Subcutaneous abdominal adipose tissue (tissue), 5 donors: ENCODE measurements at regions not wholly inside any gene's neighbourhood (a gene's known extent, or its start where the extent isn't known, plus 50 kb on each side); places are given as distances from the start of the nearest gene placed in this dataset.
A peak's percentile ranks its signal among the peaks of the same experiment; 100 is the strongest.
"Not testable (repeated sequence)": the region's sequence is repeated elsewhere in the genome, so short reads cannot be mapped to it uniquely, and the experiment has no call there.

Experiments used
- H3K27ac ChIP-seq: one replicate; pipeline ENCODE4 v1.7.0; 2013; ENCODE audit warnings: low read depth, mild to moderate bottlenecking, inconsistent platforms, low read length, moderate library complexity
- H3K27me3 ChIP-seq, 5 donors: one replicate each; pipeline ENCODE4 v1.7.0; 2013; ENCODE audit warnings: low read length in 5 of 5, inconsistent platforms in 1 of 5; ENCODE audit not compliant: control insufficient read depth in 5 of 5, insufficient read depth in 4 of 5
- H3K36me3 ChIP-seq, 5 donors: one replicate each; pipeline ENCODE4 v1.7.0; 2013; ENCODE audit warnings: low read length in 5 of 5; ENCODE audit not compliant: control insufficient read depth in 5 of 5, insufficient read depth in 5 of 5
- H3K4me1 ChIP-seq, 5 donors: one replicate each; pipeline ENCODE4 v1.7.0; 2013; ENCODE audit warnings: low read length in 5 of 5, mild to moderate bottlenecking in 3 of 5, moderate library complexity in 1 of 5; ENCODE audit not compliant: control insufficient read depth in 5 of 5, insufficient read depth in 5 of 5
- H3K4me3 ChIP-seq, 5 donors: one replicate each; pipeline ENCODE4 v1.7.0; 2013; ENCODE audit warnings: low read length in 5 of 5, low read depth in 1 of 5
- H3K9ac ChIP-seq, 5 donors: one replicate each; pipeline ENCODE4 v1.7.0; 2013; ENCODE audit warnings: low read length in 5 of 5, mild to moderate bottlenecking in 4 of 5, moderate library complexity in 3 of 5
- H3K9me3 ChIP-seq, 5 donors: one replicate each; pipeline ENCODE4 v1.7.0; 2013; ENCODE audit warnings: low read length in 5 of 5; ENCODE audit not compliant: control insufficient read depth in 5 of 5
- donor health status: healthy.
- donor health status: healthy.
- donor health status: healthy.
- donor health status: healthy.
- donor health status: healthy.

DNA sequence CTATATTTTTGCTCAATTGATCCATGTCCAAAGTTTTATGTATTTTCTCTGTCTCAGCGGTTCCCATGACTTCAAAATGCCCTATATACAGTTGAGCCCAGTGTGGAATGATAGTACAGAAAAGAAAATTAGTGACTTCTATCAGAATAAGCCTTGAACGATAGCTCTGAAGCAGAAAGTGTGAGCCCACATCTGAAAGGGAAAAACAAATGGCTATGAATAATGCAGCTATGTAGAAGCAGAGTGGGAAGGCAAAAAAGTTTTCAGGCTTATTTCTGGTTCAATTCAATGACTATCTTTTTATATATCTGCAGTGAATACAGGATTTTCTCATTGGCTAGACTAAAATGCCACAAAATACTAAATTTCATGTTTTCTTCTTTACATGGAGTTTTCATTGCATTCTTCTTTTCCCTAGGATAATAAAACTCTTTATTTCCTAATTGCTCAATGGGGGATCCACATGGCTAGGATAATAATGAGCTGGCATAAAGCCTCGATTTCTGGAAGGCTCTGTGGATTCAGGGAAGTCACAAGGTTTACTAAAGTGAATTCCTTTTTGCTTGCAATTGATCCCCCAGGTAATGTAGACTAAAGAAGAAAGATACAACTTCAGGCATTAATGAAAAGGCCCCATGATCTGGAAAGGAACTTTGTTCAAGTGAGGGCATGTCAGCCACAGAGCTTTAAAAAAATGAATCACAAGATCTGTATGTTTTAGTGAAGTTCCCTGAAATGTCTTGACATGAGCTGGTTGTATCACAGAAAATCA lies 377.0 kb upstream of the RIOK2 start:
- no peaks in the 10 kb centered on the region for H3K4me1 ChIP-seq
- no peak overlapping the region for H3K4me3 ChIP-seq
- no peaks in the 10 kb centered on the region for H3K27me3 ChIP-seq
- no peaks in the 10 kb centered on the region for H3K36me3 ChIP-seq
- no peak overlapping the region for H3K9ac ChIP-seq
- peaks cover 0 to 3% (median 0%) of the 10 kb centered on the region in 5 donors for H3K9me3 ChIP-seq
- H3K27ac ChIP-seq = no peak overlapping the region

DNA sequence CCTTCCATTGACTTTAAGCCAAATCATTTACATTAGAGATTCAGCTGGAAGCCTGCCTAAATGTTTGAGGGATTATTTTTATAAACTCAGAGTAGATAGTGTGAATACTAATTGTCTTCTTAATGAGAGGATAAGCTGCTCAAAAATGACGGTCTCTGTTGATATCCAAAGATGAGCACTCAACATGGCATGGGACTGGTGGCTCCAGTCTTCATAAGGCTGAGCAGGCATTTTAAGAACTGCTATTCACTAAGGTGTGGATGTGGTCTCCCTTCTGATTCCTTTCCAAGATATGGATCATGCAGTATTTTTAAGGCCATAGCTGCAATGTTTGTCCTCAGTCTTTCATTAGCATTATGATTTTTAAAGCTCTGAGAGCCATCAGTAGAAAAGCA lies 377.5 kb upstream of the RIOK2 start:
- Histone ChIP-seq H3K36me3 (no peaks in the 10 kb centered on the region), H3K4me1 (no peaks in the 10 kb centered on the region), H3K9ac (no peak overlapping the region), H3K9me3 (peaks cover 0 to 3% (median 0%) of the 10 kb centered on the region in 5 donors), H3K4me3 (no peak overlapping the region), H3K27me3 (no peaks in the 10 kb centered on the region), H3K27ac (no peak overlapping the region)

DNA sequence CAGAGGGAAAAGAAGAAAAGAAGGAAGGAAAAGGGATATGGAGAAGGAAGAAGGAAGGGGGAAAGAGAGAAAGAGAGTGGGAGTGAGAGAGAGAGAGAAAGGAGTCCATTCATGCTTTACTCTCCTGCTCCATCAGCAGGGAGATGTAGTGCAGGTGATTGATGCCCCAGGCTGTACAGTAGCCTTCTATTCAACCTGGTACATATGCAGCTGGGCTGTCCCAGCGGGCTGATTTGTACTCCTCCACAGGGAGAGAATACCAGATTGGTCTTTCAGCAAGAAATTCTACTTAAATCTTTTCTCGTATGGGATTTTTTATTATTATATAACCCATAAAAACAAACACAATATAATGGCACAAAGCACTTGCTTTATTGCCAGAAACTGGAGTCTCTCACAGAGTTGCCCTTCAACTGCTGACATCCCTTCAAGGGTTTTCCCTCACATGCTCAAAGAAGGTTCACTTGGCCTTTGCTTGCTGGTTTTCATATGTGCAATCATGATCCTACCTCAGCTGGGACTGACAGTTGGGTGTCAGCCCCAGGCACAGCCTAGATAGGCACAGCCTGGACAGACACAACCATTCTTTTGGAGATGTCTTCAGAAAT lies 380.1 kb upstream of the RIOK2 start:
- H3K4me3 ChIP-seq = no peak overlapping the region
- no peak overlapping the region for H3K27ac ChIP-seq
- H3K36me3 ChIP-seq = no peaks in the 10 kb centered on the region
- peaks cover 0 to 8% (median 2%) of the 10 kb centered on the region in 5 donors for H3K9me3 ChIP-seq
- no peaks in the 10 kb centered on the region for H3K27me3 ChIP-seq
- H3K9ac ChIP-seq = no peak overlapping the region
- no peaks in the 10 kb centered on the region for H3K4me1 ChIP-seq

DNA sequence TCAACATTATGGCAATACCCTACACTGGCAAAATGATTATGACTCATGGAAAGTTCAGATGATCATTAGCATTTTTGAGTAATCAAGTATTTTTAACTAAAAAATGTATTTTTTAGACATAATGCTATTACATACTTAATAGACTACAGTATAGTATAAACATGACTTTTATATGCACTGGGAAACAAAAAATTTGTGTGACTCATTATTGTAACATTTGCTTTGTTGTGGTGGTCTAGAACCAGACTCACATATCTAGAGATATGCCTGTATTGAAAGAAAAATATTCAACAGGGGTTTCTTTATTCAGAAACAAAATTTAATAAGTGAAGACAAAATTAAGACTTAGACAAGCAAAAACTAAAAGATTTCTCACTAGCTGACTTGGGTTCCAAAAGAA lies 385.3 kb upstream of the RIOK2 start:
- no peaks in the 10 kb centered on the region for H3K27me3 ChIP-seq
- no peak overlapping the region for H3K27ac ChIP-seq
- H3K4me3 ChIP-seq = no peak overlapping the region
- H3K4me1 ChIP-seq = no peaks in the 10 kb centered on the region
- H3K9me3 ChIP-seq = peaks cover 0 to 27% (median 21%) of the 10 kb centered on the region in 5 donors
- no peak overlapping the region for H3K9ac ChIP-seq
- H3K36me3 ChIP-seq = no peaks in the 10 kb centered on the region

DNA sequence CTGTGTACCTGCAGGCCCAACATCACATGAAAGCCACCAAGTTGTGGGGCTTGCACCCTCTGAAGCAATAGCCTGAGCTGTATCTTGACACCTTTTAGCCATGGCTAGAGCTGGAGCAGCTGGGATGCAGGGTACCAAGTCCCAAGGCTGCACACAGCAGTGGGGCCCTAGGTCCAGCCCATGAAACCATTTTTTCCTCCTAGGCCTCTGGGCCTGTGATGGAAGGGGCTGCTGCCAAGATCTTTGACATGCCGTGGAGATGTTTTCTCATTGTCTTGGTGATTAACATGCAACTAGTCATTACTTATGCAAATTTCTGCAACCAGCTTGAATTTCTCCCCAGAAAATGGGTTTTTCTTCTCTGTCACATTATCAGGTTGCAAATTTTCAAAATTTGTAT lies 387.2 kb upstream of the RIOK2 start:
- Histone ChIP-seq H3K27me3 (no peaks in the 10 kb centered on the region), H3K36me3 (no peaks in the 10 kb centered on the region), H3K27ac (no peak overlapping the region), H3K4me3 (peak overlapping the region in 1 of 5 donors; percentile 42), H3K4me1 (no peaks in the 10 kb centered on the region), H3K9ac (no peak overlapping the region), H3K9me3 (peaks cover 0 to 27% (median 19%) of the 10 kb centered on the region in 5 donors)

DNA sequence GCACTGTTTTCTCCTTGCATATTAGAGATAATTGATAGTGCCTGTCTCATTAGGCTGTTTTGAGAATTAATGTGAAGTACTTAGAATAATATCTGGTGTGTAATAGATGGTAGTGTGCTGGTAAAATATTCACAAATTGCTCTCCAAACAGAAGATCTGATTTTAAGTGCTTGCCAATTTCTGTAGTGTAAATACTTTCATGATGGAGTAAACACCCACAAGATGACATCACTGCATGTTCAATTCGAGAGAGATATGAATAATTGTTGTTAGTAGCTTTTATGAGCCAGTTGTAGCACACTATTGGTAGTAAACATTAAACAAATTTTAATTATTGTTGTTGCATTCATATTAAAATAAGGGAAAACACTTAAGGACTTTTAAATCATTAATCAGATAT lies 392.3 kb upstream of the RIOK2 start:
- Histone ChIP-seq H3K36me3 (no peaks in the 10 kb centered on the region), H3K9ac (no peak overlapping the region), H3K27ac (no peak overlapping the region), H3K9me3 (peaks cover 0 to 11% (median 6%) of the 10 kb centered on the region in 5 donors), H3K27me3 (no peaks in the 10 kb centered on the region), H3K4me3 (no peak overlapping the region), H3K4me1 (no peaks in the 10 kb centered on the region)

DNA sequence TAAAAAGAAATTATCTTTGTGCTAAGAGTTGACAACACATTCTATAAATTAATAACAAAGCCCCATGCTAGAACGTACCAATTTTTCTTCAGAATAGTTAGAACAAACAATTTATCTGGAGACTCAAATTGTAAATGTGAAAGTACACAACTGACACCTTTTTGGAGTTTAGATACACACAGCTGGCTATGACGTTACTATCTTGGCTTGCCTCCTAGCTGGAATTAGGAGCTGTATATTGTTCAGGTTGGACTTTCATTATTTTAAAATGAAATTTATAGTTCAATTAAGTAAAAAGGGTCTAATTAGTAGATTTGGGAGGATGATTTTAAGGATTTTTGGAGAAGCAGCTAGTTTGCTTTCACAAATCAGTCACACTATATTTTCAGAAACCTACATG lies 393.9 kb upstream of the RIOK2 start:
- no peak overlapping the region for H3K27ac ChIP-seq
- H3K4me3 ChIP-seq = no peak overlapping the region
- H3K4me1 ChIP-seq = no peaks in the 10 kb centered on the region
- no peak overlapping the region for H3K9ac ChIP-seq
- H3K9me3 ChIP-seq = no peaks in the 10 kb centered on the region
- H3K36me3 ChIP-seq = no peaks in the 10 kb centered on the region
- H3K27me3 ChIP-seq = no peaks in the 10 kb centered on the region

DNA sequence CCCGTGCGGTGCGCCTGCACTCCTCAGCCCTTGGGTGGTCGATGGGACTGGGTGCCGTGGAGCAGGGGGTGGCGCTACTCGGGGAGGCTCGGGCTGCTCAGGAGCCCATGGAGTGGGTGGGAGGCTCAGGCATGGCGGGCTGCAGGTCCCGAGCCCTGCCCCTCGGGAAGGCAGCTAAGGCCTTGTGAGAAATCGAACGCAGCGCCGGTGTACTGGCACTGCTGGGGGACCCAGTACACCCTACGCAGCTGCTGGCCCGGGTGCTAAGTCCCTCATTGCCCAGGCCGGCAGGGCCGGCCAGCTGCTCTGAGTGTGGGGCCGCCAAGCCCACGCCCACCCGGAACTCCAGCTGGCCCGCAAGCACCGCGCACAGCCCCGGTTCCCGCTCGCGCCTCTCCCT lies 396.9 kb upstream of the RIOK2 start:
- not testable (repeated sequence) for H3K27ac ChIP-seq, H3K9ac ChIP-seq, H3K4me1 ChIP-seq, H3K27me3 ChIP-seq, H3K4me3 ChIP-seq, H3K9me3 ChIP-seq, H3K36me3 ChIP-seq

DNA sequence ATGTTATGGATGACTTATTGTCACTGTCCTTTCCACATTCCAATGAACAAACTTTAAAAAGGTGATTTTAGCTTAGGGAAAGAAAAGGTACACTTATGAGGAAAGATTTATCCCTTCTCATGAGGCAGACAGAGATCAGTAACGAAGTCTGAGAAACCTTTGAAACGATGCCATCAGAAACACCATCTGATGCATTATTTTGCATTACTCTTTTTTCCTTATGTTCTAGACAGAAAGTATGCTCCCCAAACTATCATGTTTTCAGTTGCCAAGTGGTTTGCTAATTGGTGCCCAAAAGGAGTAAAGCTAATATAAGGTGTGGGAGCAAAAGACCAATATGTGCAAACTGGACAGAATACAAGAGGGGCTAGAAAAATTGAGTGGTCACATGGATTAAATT lies 397.7 kb upstream of the RIOK2 start:
- H3K4me1 ChIP-seq = no peaks in the 10 kb centered on the region
- no peaks in the 10 kb centered on the region for H3K9me3 ChIP-seq
- H3K4me3 ChIP-seq = no peak overlapping the region
- no peaks in the 10 kb centered on the region for H3K36me3 ChIP-seq
- H3K27me3 ChIP-seq = no peaks in the 10 kb centered on the region
- H3K9ac ChIP-seq = no peak overlapping the region
- no peak overlapping the region for H3K27ac ChIP-seq

DNA sequence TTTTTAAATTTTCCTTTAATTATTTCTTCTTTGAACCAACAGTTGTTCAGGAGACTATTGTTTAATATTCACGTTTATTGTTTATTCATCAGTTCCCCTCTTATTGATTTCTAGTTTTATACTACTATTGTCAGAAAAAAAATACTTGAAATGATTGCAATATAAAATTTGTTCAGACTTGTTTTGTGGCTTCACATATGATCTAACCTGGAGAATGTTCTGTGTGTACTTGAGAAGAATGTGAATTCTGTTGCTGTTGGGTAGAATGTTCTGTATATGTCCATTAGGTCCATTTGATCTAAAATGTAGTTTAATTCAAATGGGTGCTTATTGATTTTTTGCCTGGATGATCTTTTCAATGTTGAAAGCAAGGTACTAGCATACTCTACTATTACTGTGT lies 408.7 kb upstream of the RIOK2 start:
- Histone ChIP-seq H3K27ac (no peak overlapping the region), H3K9me3 (peaks cover 0 to 5% (median 1%) of the 10 kb centered on the region in 5 donors), H3K4me3 (no peak overlapping the region), H3K36me3 (no peaks in the 10 kb centered on the region), H3K4me1 (no peaks in the 10 kb centered on the region), H3K9ac (no peak overlapping the region), H3K27me3 (no peaks in the 10 kb centered on the region)
